ENCODE measurements at regions not wholly inside any gene's neighbourhood (a gene's known extent, or its start where the extent isn't known, plus 50 kb on each side); places are given as distances from the start of the nearest gene placed in this dataset.

- no peak for TF ChIP-seq CTCF (IDR thresholded peaks at IDR 0.05; ENCODE audit: poor library complexity, severe bottlenecking)
- no peak for TF ChIP-seq RAD21 (conservative IDR thresholded peaks at IDR 0.05)
- TF ChIP-seq REST (IDR thresholded peaks at IDR 0.05; ENCODE audit: borderline replicate concordance), result no peak
- no peak for TF ChIP-seq EZH2 (IDR thresholded peaks at IDR 0.05; ENCODE audit: borderline replicate concordance, insufficient read depth, low read length, poor library complexity, severe bottlenecking)
- no peak for TF ChIP-seq POLR2AphosphoS5 (IDR thresholded peaks at IDR 0.05)
- TF ChIP-seq SMC3 (conservative IDR thresholded peaks at IDR 0.05; ENCODE audit: poor library complexity), result no peak
- TF ChIP-seq EP300 (conservative IDR thresholded peaks at IDR 0.05; ENCODE audit: poor library complexity, severe bottlenecking), result no peak
- TF ChIP-seq TAF1 (IDR thresholded peaks at IDR 0.05; ENCODE audit: low read depth), result no peak
- TF ChIP-seq MXI1 (conservative IDR thresholded peaks at IDR 0.05; ENCODE audit: poor library complexity, severe bottlenecking), result no peak
Observed at GRCh38 chr1:189941922-189942321, 535.7 kb downstream of the BRINP3 start.
